ENCODE measurements at regions not wholly inside any gene's neighbourhood (a gene's known extent, or its start where the extent isn't known, plus 50 kb on each side); places are given as distances from the start of the nearest gene placed in this dataset.

GRCh38 chr15:62758952-62759349, 283.6 kb upstream of the TPM1 start:
- no peak for TF ChIP-seq CTCF (IDR thresholded peaks at IDR 0.05; ENCODE audit: low read depth, low read length)
- no peak for DNase-seq (ENCODE audit: low read depth, low spot score)
- no peak overlapping the region for H3K4me3 ChIP-seq (ENCODE audit: low read depth, low read length)
- in situ Hi-C loops (cut with HindIII; ENCODE audit: low sequenced_read_pairs): no loop called here

GRCh38 chr15:62760538-62760937, 282.0 kb upstream of the TPM1 start:
- in situ Hi-C loops (cut with HindIII; ENCODE audit: low sequenced_read_pairs): no loop called here
- DNase-seq (ENCODE audit: low read depth, low spot score): no peak
- no peak overlapping the region for H3K4me3 ChIP-seq (ENCODE audit: low read depth, low read length)
- no peak for TF ChIP-seq CTCF (IDR thresholded peaks at IDR 0.05; ENCODE audit: low read depth, low read length)

- no peak for TF ChIP-seq CTCF (IDR thresholded peaks at IDR 0.05; ENCODE audit: low read depth, low read length)
- in situ Hi-C loops (cut with HindIII; ENCODE audit: low sequenced_read_pairs): no loop called here
- H3K4me3 ChIP-seq (ENCODE audit: low read depth, low read length): no peak overlapping the region
- no peak for DNase-seq (ENCODE audit: low read depth, low spot score)
These were observed 276.6 kb upstream of the TPM1 start for GRCh38 chr15:62765916-62766315.

- in situ Hi-C loops (cut with HindIII; ENCODE audit: low sequenced_read_pairs): no loop called here
These were observed 275.9 kb upstream of the TPM1 start for GRCh38 chr15:62766599-62766998.

GRCh38 chr15:62769604-62770003, 272.9 kb upstream of the TPM1 start:
- in situ Hi-C loops (cut with HindIII; ENCODE audit: low sequenced_read_pairs): no loop called here
- H3K4me3 ChIP-seq (ENCODE audit: low read depth, low read length): no peak overlapping the region
- DNase-seq (ENCODE audit: low read depth, low spot score): peak; percentile 85
- TF ChIP-seq CTCF (IDR thresholded peaks at IDR 0.05; ENCODE audit: low read depth, low read length): no peak

More at GRCh38 chr15:62766599-62766998, 275.9 kb upstream of the TPM1 start:
- TF ChIP-seq CTCF (IDR thresholded peaks at IDR 0.05; ENCODE audit: low read depth, low read length): no peak
- no peak for DNase-seq (ENCODE audit: low read depth, low spot score)
- H3K4me3 ChIP-seq (ENCODE audit: low read depth, low read length): no peak overlapping the region

- no peak for DNase-seq (ENCODE audit: low read depth, low spot score)
- no peak overlapping the region for H3K4me3 ChIP-seq (ENCODE audit: low read depth, low read length)
- in situ Hi-C loops (cut with HindIII; ENCODE audit: low sequenced_read_pairs): no loop called here
- TF ChIP-seq CTCF (IDR thresholded peaks at IDR 0.05; ENCODE audit: low read depth, low read length): no peak
These were observed 272.4 kb upstream of the TPM1 start for GRCh38 chr15:62770111-62770660.

GRCh38 chr15:62770752-62771151, 271.8 kb upstream of the TPM1 start:
- peak; percentile 91 for DNase-seq (ENCODE audit: low read depth, low spot score)
- TF ChIP-seq CTCF (IDR thresholded peaks at IDR 0.05; ENCODE audit: low read depth, low read length): no peak
- in situ Hi-C loops (cut with HindIII; ENCODE audit: low sequenced_read_pairs): no loop called here
- H3K4me3 ChIP-seq (ENCODE audit: low read depth, low read length): no peak overlapping the region

Data from astrocyte of the spinal cord (primary cell).